ENCODE measurements at regions not wholly inside any gene's neighbourhood (a gene's known extent, or its start where the extent isn't known, plus 50 kb on each side); places are given as distances from the start of the nearest gene placed in this dataset.

DNA sequence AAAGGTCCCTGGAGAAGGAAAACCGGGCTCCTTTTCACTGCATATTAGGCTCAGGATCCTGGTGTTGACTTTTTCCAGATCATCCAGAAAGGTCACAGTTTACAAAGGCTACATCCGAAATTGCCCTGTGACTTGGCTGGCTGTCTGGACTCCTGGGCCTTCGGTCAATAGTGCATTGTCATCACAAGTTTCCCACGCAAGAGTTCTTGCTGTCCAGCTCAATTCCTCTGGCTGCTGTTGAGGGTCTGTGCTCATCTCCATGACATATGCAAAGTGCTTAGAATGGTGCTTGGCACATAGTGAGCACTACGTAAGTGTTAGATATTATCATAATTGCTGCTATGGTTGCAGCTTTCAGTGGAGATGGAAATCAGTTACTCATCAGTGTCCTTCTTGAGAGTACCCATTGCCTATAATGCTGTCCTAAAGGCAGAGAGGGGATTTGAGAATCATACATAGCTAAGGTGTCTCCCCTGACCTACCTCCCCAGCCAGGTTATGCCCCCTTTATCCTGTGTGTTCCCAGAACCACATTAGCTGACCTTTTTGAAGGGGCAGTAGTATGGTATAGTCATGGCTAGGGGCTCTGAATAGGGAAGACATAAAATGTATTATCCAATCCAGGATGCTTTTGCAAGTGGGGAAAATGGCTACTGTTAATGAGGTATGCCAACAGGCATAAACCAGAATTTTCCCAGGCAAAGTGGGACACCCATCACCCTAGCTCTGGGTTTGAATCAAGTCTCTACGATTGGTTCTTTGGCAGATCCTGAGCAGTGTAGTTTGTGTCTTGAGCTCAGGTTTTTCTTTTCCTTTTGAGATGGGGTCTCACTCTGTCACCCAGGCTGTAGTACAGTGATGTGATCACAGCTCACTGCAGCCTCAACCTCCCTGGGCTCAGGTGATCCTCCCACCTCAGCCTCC, 132.0 kb upstream of the CCND2 start:
- no peaks in the 10 kb centered on the region for H4K20me1 ChIP-seq (ENCODE audit: insufficient read depth)
- H3K79me2 ChIP-seq (replicated peaks; ENCODE audit: insufficient read depth, low read length) = no peaks in the 10 kb centered on the region
- no peaks in the 10 kb centered on the region for H3F3A ChIP-seq (ENCODE audit: insufficient read depth, low read length, poor library complexity, severe bottlenecking)
- H3K27me3 ChIP-seq (ENCODE audit: insufficient read depth, low read depth, low read length) = no peaks in the 10 kb centered on the region
- no peak overlapping the region for H3K4me3 ChIP-seq (ENCODE audit: low read length)
- no peak overlapping the region for H3K27ac ChIP-seq (ENCODE audit: low read length)
- H3K4me2 ChIP-seq (ENCODE audit: low read length) = no peak overlapping the region
- H2AFZ ChIP-seq (ENCODE audit: low read depth, low read length) = no peak overlapping the region
- H3K9me2 ChIP-seq (ENCODE audit: insufficient read depth, low read length) = no peaks in the 10 kb centered on the region
- H3K36me3 ChIP-seq (ENCODE audit: insufficient read depth, low read length) = no peaks in the 10 kb centered on the region
- H3K9me3 ChIP-seq (ENCODE audit: low read length) = no peaks in the 10 kb centered on the region
- no peak for TF ChIP-seq POLR2AphosphoS5 (IDR thresholded peaks at IDR 0.05)
- no peak for TF ChIP-seq TAF1 (IDR thresholded peaks at IDR 0.05; ENCODE audit: low read depth)
- TF ChIP-seq CTCF (IDR thresholded peaks at IDR 0.05; ENCODE audit: poor library complexity, severe bottlenecking) = no peak
- no peak for TF ChIP-seq MXI1 (conservative IDR thresholded peaks at IDR 0.05; ENCODE audit: poor library complexity, severe bottlenecking)
- TF ChIP-seq REST (IDR thresholded peaks at IDR 0.05; ENCODE audit: borderline replicate concordance) = no peak
- no peak for TF ChIP-seq EP300 (conservative IDR thresholded peaks at IDR 0.05; ENCODE audit: poor library complexity, severe bottlenecking)
- TF ChIP-seq SMC3 (conservative IDR thresholded peaks at IDR 0.05; ENCODE audit: poor library complexity) = no peak
- no peak for TF ChIP-seq RAD21 (conservative IDR thresholded peaks at IDR 0.05)
- H3K9ac ChIP-seq (ENCODE audit: low read length) = no peak overlapping the region

- H3K9me2 ChIP-seq (ENCODE audit: insufficient read depth, low read length) = no peaks in the 10 kb centered on the region
- no peak overlapping the region for H3K9ac ChIP-seq (ENCODE audit: low read length)
- H3K9me3 ChIP-seq (ENCODE audit: low read length) = no peaks in the 10 kb centered on the region
- H3K4me3 ChIP-seq (ENCODE audit: low read length) = no peak overlapping the region
- no peaks in the 10 kb centered on the region for H3F3A ChIP-seq (ENCODE audit: insufficient read depth, low read length, poor library complexity, severe bottlenecking)
- H3K4me2 ChIP-seq (ENCODE audit: low read length) = no peak overlapping the region
- TF ChIP-seq POLR2AphosphoS5 (IDR thresholded peaks at IDR 0.05) (no peak), EZH2 (IDR thresholded peaks at IDR 0.05; ENCODE audit: borderline replicate concordance, insufficient read depth, low read length, poor library complexity, severe bottlenecking) (no peak), CTCF (IDR thresholded peaks at IDR 0.05; ENCODE audit: poor library complexity, severe bottlenecking) (no peak), MXI1 (conservative IDR thresholded peaks at IDR 0.05; ENCODE audit: poor library complexity, severe bottlenecking) (no peak), TAF1 (IDR thresholded peaks at IDR 0.05; ENCODE audit: low read depth) (no peak), SMC3 (conservative IDR thresholded peaks at IDR 0.05; ENCODE audit: poor library complexity) (no peak), EP300 (conservative IDR thresholded peaks at IDR 0.05; ENCODE audit: poor library complexity, severe bottlenecking) (no peak), REST (IDR thresholded peaks at IDR 0.05; ENCODE audit: borderline replicate concordance) (no peak), RAD21 (conservative IDR thresholded peaks at IDR 0.05) (no peak)
- no peaks in the 10 kb centered on the region for H3K36me3 ChIP-seq (ENCODE audit: insufficient read depth, low read length)
- H3K27me3 ChIP-seq (ENCODE audit: insufficient read depth, low read depth, low read length) = no peaks in the 10 kb centered on the region
- no peak overlapping the region for H2AFZ ChIP-seq (ENCODE audit: low read depth, low read length)
- H4K20me1 ChIP-seq (ENCODE audit: insufficient read depth) = no peaks in the 10 kb centered on the region
- no peak overlapping the region for H3K27ac ChIP-seq (ENCODE audit: low read length)
- H3K79me2 ChIP-seq (replicated peaks; ENCODE audit: insufficient read depth, low read length) = no peaks in the 10 kb centered on the region
Measured at GRCh38 chr12:4140581-4141301, 132.8 kb upstream of the CCND2 start.
